Mucosa of gallbladder (tissue), 1 donor: ENCODE measurements at regions not wholly inside any gene's neighbourhood (a gene's known extent, or its start where the extent isn't known, plus 50 kb on each side); places are given as distances from the start of the nearest gene placed in this dataset.
"Not testable (repeated sequence)": the region's sequence is repeated elsewhere in the genome, so short reads cannot be mapped to it uniquely, and the experiment has no call there.

Source experiments
- DNase-seq: peaks from one replicate; pipeline ENCODE4 v3.0.0-alpha.2; 2020; ENCODE audit warnings: low spot score
- donor health status: DM: no; HTN: no; CAD: no.

GRCh38 chr12:73678335-73678734 lies 859.3 kb upstream of the ATXN7L3B start:
- DNase-seq: no peak

GRCh38 chr12:73699318-73699717 lies 838.3 kb upstream of the ATXN7L3B start:
- DNase-seq: no peak

GRCh38 chr12:73714655-73715054 lies 823.0 kb upstream of the ATXN7L3B start:
- DNase-seq: no peak

DNA sequence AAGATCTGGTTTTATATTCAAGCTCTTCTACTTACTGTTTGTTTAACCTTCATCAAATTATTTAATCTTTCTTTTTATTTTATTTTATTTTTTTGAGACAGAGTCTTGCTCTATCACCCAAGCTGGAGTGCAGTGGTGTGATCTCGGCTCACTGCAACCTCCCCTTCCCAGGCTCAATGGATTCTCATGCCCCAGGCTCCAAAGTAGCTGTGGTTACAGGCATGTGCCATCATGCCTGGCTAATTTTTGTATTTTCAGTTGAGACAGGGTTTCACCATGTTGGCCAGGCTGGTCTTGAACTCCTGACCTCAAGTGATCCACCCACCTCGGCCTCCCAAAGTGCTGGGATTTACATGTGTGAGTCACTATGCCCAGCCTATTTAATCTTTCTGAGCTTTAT lies 821.5 kb upstream of the ATXN7L3B start:
- not testable (repeated sequence) for DNase-seq

GRCh38 chr12:73719223-73719622 lies 818.4 kb upstream of the ATXN7L3B start:
- DNase-seq: no peak

DNA sequence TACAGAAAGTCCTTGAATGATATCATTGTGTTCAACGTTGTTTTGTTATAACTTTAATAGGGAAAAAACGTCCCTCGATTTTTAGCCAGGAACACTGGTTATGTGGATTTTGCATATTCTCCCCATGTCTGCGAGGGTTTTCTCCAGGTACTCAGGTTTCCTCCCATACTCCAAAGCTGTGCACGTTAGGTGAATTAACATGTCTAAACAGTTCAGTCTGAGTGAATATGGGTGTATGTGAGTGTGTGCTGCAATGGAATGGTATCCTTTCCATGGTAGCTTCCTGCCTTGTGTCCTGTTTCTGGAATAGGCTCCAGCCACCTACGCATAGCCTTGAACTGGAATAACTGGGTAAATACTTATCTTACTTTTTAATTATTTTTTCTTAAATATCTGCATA lies 810.8 kb upstream of the ATXN7L3B start:
- no peak for DNase-seq

GRCh38 chr12:73731658-73732057 lies 806.0 kb upstream of the ATXN7L3B start:
- DNase-seq: no peak

GRCh38 chr12:73769337-73769736 lies 768.3 kb upstream of the ATXN7L3B start:
- no peak for DNase-seq

DNA sequence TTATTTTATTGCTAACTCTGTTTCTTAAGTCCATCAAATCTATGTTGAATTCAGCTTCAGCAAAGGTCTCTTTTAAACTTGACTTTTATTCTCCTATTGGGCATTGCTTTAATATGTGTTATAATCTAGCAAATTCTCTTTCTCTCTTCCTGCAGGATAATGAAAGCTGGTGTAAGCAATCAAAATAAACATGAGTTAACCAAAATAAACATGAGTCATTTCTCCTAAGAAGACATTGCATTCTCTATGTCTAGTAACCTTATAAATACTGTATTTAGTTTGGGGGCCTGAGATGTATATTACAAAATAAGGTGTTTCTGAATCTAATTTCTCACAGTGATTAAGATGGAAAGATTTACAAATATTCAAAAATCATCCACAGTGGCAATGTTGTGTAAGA lies 739.1 kb upstream of the ATXN7L3B start:
- DNase-seq: no peak

DNA sequence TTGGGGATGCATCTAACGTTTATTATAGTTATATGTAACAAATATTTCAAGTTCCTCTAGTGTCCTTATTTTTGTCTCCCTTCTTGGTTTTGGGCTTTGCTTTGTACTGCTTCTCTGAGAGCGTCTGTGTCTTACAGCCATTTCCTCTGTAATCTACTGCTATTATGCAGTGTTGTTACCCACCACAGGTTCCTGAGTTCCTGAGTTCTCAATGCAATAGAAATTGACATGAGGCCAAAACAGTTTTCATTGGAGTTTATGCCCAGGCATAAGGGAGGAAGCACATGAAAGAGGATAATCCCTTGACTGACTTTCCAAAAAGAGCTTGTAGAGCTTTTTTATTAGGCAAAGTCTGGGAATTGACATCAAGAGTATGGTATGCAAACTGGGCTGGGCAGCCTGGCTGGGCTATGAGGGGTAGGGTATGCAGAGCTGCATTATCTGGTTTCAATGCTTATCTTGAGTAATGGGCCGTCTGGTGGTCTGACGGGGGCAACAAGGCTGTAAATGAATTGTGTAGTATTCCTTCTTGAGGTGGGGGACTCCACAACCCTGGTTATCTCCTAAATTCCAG lies 722.5 kb upstream of the ATXN7L3B start:
- DNase-seq: no peak

GRCh38 chr12:73817161-73817560 lies 720.5 kb upstream of the ATXN7L3B start:
- no peak for DNase-seq

DNA sequence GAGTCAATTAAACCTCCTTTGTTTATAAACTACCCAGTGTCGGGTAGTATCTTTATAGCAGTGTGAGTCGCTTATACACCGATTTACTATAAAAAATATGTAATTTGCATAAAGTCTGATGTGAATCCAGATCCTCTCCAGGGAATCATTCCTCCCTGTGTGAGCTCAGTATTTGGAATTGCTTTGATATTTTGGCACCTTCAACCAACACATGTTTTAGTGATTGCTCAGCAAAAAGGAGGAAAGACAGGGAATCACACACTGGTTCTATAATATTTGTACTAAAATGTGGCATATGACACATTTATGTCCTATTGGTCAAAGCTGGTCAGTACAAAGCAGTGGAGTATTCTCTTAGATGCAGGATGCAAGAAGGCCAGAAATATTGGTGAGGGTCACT lies 703.9 kb upstream of the ATXN7L3B start:
- no peak for DNase-seq

GRCh38 chr12:73841963-73842362 lies 695.7 kb upstream of the ATXN7L3B start:
- no peak for DNase-seq

GRCh38 chr12:73863546-73863945 lies 674.1 kb upstream of the ATXN7L3B start:
- no peak for DNase-seq

GRCh38 chr12:73867147-73867546 lies 670.5 kb upstream of the ATXN7L3B start:
- no peak for DNase-seq

DNA sequence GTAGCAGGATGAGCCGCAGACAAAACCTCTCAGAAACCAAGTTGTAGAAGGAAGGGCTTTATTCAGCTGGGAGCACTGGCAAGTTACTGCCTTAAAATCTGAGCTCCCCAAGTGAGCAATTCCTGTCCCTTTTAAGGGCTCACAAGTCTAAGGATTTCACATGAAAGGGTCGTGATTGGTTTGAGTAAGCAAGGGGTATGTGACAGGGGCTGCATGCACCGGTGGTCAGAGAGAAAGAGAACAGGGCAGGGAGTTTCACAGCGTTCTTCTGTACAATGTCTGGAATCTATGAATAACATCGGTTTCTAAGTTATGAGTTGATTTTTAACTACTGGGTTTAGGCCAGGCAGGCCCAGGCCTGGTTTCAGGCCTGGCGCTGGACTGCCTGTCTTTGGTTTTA lies 660.3 kb upstream of the ATXN7L3B start:
- not testable (repeated sequence) for DNase-seq

DNA sequence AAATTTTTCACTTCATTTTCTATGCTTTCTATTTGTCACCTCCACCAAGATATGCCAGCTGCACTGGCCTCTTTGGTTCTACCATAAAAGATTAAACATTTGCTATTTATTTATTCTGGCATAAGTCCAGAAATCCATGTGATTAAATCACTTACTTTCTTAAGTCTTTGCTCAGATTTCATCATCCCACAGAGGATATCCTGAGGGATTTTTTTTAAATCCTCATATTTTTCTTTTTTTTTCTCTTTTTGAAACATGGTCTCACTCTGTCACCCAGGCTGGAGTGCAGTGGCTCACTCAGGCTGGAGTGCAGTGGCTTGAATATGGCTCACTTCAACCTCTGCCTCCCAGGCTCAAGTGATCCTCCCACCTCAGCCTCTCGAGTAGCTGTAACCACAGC lies 645.4 kb upstream of the ATXN7L3B start:
- no peak for DNase-seq

DNA sequence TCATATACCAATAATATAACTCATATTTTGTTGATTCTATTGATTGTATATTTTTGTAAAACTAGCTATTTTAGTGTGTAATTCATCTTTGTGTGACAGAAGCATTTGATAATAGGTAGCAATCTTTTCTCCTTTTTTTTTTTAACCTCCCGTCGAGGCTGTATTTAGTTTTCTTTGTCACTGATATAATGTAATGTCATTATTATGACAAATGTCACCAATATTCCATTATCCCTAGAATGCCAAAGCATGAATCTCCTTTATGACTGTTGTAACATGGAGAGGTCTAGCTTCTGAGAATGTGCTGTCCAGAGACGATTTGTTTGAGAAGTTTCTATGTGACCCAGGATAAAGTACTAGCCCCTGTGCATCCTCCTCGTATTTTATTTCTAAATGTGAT lies 639.0 kb upstream of the ATXN7L3B start:
- DNase-seq: no peak

GRCh38 chr12:73902260-73902659 lies 635.4 kb upstream of the ATXN7L3B start:
- no peak for DNase-seq

DNA sequence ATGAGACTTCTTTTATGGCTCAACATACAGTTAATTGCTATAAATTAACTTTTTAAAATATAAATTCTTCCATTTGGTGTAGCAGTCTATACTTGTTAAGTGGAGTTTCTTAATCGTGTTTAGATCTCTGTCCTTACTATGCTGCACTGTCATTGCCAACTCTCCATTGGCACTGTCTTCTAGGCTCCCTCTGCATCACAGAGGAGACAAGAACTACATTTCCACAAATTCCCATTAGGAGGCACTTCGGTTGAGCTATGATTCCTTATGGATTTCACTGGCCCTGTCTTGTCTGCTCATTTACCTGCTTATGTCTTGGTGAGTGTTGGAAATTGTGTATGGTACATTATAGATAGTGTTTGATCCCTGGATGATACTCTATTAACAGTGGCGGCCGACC lies 630.9 kb upstream of the ATXN7L3B start:
- DNase-seq: no peak

DNA sequence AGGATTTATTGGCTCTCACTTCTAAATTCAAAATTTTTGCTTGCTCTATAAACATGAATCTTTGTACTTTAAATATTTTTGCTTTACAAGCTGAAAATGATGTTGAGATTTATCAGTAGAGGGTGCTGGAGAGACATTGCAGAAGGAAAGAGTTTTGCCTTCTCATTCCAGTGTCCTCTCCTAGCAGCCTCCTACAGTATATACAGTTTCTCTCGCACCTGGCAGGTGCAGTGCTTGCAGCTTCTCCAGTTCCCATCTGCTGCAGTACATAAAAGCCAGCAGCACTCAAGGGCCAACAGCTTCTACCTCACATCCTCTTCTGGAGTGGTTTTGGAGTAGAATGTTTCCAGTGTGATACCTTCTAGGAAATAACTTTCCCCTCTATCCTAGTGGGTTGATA lies 601.8 kb upstream of the ATXN7L3B start:
- no peak for DNase-seq

DNA sequence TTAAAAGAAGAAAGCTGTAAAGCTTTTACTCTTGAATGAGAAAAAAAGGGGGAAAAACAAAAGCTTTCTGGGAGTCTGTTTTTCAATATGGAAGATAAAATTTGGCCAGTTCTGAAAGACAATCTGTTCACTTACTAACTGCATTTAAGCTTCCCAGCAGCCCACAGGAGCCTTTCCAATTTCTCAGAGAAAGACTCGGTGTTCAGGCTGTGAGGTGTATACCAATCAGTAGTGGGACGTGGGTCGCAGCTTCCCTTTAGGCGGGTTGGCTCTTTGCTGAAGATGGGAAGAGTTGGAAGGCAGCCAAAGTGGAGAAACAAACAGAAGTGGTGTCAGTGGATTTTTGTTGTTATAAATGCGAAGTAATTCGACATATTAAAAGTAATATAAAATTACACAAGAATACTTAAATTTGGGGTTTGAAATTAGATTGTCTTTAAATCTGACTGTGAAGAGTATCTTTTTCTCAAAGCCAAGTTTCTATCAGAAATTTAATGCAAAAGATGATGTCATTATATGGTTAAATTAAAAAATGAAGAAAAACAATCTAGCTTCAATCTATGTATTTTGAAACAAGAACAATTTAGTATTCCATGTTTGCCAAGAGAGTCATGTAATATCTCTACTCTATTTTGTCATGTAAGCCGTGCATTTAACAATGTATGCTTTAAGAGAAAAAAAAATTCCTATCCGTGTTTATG lies 590.2 kb upstream of the ATXN7L3B start:
- DNase-seq: no peak

- no peak for DNase-seq
Measured at GRCh38 chr12:73950507-73950906, 587.1 kb upstream of the ATXN7L3B start.
